ENCODE measurements at regions not wholly inside any gene's neighbourhood (a gene's known extent, or its start where the extent isn't known, plus 50 kb on each side); places are given as distances from the start of the nearest gene placed in this dataset.

DNA sequence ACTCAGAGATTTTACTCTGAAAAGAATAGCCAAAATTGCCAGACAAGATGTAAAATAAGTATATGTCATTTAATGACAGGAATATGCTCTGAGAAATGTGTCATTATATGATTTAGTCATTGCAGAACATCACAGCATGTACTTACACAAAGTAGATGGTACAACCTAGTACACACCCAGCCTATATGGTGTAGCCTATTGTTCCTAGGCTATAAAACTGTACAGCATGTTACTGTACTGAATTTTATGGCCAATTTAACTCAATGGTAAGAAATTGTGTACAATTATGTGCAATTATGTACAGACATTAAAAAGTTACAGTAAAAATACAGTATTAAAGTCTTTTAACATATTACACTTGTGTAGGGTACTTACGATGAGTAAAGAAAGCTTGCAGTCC lies 311.9 kb upstream of the EPHA7 start:
- Histone ChIP-seq H3K9me2 (replicated peaks; ENCODE audit: insufficient read depth, low read length) (no peaks in the 10 kb centered on the region), H3F3A (ENCODE audit: insufficient read depth, low read length) (no peaks in the 10 kb centered on the region), H3K79me2 (ENCODE audit: low read length) (no peaks in the 10 kb centered on the region), H3K4me2 (ENCODE audit: low read depth, low read length) (no peak overlapping the region), H3K27ac (ENCODE audit: low read length) (no peak overlapping the region), H3K9me3 (replicated peaks; ENCODE audit: insufficient read depth, low read length) (no peaks in the 10 kb centered on the region), H3K4me1 (ENCODE audit: low read length) (no peaks in the 10 kb centered on the region), H4K20me1 (ENCODE audit: insufficient read depth, low read length) (no peaks in the 10 kb centered on the region), H2AFZ (ENCODE audit: low read length) (no peak overlapping the region), H3K9ac (ENCODE audit: low read length) (no peak overlapping the region), H3K4me3 (ENCODE audit: low read length) (no peak overlapping the region), H3K36me3 (replicated peaks; ENCODE audit: insufficient read depth, low read length) (no peaks in the 10 kb centered on the region), H3K27me3 (replicated peaks; ENCODE audit: insufficient read depth, low read length) (no peaks in the 10 kb centered on the region)
- TF ChIP-seq EZH2 (optimal IDR thresholded peaks at IDR 0.05; ENCODE audit: low read depth, low read length) (no peak), EZH2phosphoT487 (IDR thresholded peaks at IDR 0.05; ENCODE audit: low read length) (no peak)
- TF ChIP-seq, protein P1, sequence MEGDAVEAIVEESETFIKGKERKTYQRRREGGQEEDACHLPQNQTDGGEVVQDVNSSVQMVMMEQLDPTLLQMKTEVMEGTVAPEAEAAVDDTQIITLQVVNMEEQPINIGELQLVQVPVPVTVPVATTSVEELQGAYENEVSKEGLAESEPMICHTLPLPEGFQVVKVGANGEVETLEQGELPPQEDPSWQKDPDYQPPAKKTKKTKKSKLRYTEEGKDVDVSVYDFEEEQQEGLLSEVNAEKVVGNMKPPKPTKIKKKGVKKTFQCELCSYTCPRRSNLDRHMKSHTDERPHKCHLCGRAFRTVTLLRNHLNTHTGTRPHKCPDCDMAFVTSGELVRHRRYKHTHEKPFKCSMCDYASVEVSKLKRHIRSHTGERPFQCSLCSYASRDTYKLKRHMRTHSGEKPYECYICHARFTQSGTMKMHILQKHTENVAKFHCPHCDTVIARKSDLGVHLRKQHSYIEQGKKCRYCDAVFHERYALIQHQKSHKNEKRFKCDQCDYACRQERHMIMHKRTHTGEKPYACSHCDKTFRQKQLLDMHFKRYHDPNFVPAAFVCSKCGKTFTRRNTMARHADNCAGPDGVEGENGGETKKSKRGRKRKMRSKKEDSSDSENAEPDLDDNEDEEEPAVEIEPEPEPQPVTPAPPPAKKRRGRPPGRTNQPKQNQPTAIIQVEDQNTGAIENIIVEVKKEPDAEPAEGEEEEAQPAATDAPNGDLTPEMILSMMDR (IDR thresholded peaks at IDR 0.05; ENCODE audit: low read length) = no peak
- no peak for DNase-seq

DNA sequence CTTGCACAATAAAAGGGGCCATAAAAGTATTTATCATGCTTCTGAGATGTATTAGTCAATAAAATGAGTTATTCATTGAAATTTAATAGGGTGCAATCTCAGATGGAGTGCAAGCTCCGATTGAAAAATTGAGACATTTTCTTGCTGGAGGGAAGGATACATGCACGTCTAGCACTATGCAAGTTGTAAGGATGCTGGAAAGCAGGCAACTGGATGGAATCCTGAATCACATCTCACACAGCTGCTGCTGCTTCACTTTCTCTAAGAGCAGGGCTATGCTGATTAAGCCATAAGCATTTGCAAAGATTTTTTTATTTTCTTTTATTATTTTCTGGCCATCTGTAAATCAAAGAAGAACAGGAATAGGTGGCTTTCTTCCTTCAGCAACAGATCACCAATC lies 308.8 kb upstream of the EPHA7 start:
- no peak overlapping the region for H3K27ac ChIP-seq (ENCODE audit: low read length)
- no peaks in the 10 kb centered on the region for H3K9me3 ChIP-seq (replicated peaks; ENCODE audit: insufficient read depth, low read length)
- no peak overlapping the region for H2AFZ ChIP-seq (ENCODE audit: low read length)
- H3K4me2 ChIP-seq (ENCODE audit: low read depth, low read length) = no peak overlapping the region
- H3K79me2 ChIP-seq (ENCODE audit: low read length) = no peaks in the 10 kb centered on the region
- H3K4me1 ChIP-seq (ENCODE audit: low read length) = no peaks in the 10 kb centered on the region
- DNase-seq = no peak
- no peak overlapping the region for H3K9ac ChIP-seq (ENCODE audit: low read length)
- no peak overlapping the region for H3K4me3 ChIP-seq (ENCODE audit: low read length)
- H3K9me2 ChIP-seq (replicated peaks; ENCODE audit: insufficient read depth, low read length) = no peaks in the 10 kb centered on the region
- no peaks in the 10 kb centered on the region for H4K20me1 ChIP-seq (ENCODE audit: insufficient read depth, low read length)
- H3F3A ChIP-seq (ENCODE audit: insufficient read depth, low read length) = no peaks in the 10 kb centered on the region
- no peak for TF ChIP-seq EZH2 (optimal IDR thresholded peaks at IDR 0.05; ENCODE audit: low read depth, low read length)
- no peaks in the 10 kb centered on the region for H3K27me3 ChIP-seq (replicated peaks; ENCODE audit: insufficient read depth, low read length)
- no peaks in the 10 kb centered on the region for H3K36me3 ChIP-seq (replicated peaks; ENCODE audit: insufficient read depth, low read length)

DNA sequence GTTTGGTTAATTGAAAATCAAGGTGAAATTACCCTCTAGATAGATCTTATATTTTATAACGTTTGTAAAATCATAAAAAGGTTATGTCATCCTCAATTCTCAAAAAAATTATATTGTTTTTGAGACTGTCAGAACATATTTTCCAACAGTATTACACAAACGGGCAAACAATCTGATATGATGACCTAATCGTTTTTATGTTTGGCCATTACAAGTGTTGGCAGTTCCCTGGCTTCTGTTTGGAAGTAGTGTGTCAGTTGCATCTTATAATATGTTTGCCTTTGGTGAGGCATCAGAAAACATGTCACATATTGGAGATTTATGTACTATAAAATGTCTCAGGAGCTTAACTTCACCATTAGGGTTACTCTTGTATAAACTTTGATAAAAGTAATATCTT lies 308.1 kb upstream of the EPHA7 start:
- H3K4me2 ChIP-seq (ENCODE audit: low read depth, low read length) = no peak overlapping the region
- no peaks in the 10 kb centered on the region for H3K9me2 ChIP-seq (replicated peaks; ENCODE audit: insufficient read depth, low read length)
- H3K79me2 ChIP-seq (ENCODE audit: low read length) = no peaks in the 10 kb centered on the region
- H3K36me3 ChIP-seq (replicated peaks; ENCODE audit: insufficient read depth, low read length) = no peaks in the 10 kb centered on the region
- no peaks in the 10 kb centered on the region for H3K4me1 ChIP-seq (ENCODE audit: low read length)
- no peaks in the 10 kb centered on the region for H4K20me1 ChIP-seq (ENCODE audit: insufficient read depth, low read length)
- no peaks in the 10 kb centered on the region for H3K9me3 ChIP-seq (replicated peaks; ENCODE audit: insufficient read depth, low read length)
- H3K27ac ChIP-seq (ENCODE audit: low read length) = no peak overlapping the region
- no peak overlapping the region for H3K9ac ChIP-seq (ENCODE audit: low read length)
- no peaks in the 10 kb centered on the region for H3F3A ChIP-seq (ENCODE audit: insufficient read depth, low read length)
- H3K4me3 ChIP-seq (ENCODE audit: low read length) = no peak overlapping the region
- H2AFZ ChIP-seq (ENCODE audit: low read length) = no peak overlapping the region
- DNase-seq = no peak
- TF ChIP-seq EZH2 (optimal IDR thresholded peaks at IDR 0.05; ENCODE audit: low read depth, low read length) (no peak), EZH2phosphoT487 (IDR thresholded peaks at IDR 0.05; ENCODE audit: low read length) (no peak)
- TF ChIP-seq, protein P1 (IDR thresholded peaks at IDR 0.05; ENCODE audit: low read length) = no peak
- no peaks in the 10 kb centered on the region for H3K27me3 ChIP-seq (replicated peaks; ENCODE audit: insufficient read depth, low read length)

DNA sequence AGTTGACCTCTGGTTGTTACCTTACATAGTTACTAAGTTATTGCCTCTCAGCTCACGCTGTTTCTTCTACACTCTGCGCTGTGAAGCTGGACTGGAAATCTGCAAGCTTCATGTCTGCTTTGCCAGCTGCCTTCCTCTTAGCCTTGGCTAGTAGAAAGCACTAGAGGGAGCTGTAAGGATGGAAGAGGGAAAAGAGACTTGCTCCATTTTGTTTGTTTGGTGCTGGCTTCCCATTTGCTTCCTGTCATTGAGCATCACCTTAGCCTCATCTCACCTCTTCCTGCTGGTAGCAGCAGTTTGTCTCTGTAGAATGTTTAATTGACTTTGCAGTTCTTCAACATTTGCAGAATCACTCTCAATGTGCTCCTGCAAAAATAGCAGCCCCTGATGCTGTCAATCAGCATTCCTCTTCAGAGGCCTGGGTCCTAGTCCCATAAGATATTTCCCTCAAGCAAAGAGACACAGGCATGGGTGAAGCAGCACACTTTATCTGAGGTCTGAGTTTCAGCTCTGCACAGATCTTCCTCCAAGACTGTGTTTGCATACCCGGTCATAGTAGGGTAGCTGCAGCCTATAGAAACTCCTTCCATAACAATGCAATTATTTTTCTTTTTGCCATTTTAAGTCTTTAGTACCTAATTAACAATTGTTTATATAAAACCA lies 302.2 kb upstream of the EPHA7 start:
- Histone ChIP-seq H3F3A (ENCODE audit: insufficient read depth, low read length) (no peaks in the 10 kb centered on the region), H3K9ac (ENCODE audit: low read length) (no peak overlapping the region), H4K20me1 (ENCODE audit: insufficient read depth, low read length) (no peaks in the 10 kb centered on the region), H3K4me3 (ENCODE audit: low read length) (no peak overlapping the region), H3K4me1 (ENCODE audit: low read length) (no peaks in the 10 kb centered on the region), H3K27me3 (replicated peaks; ENCODE audit: insufficient read depth, low read length) (no peaks in the 10 kb centered on the region), H3K79me2 (ENCODE audit: low read length) (no peaks in the 10 kb centered on the region), H2AFZ (ENCODE audit: low read length) (no peak overlapping the region), H3K27ac (ENCODE audit: low read length) (no peak overlapping the region), H3K9me3 (replicated peaks; ENCODE audit: insufficient read depth, low read length) (no peaks in the 10 kb centered on the region), H3K36me3 (replicated peaks; ENCODE audit: insufficient read depth, low read length) (no peaks in the 10 kb centered on the region), H3K4me2 (ENCODE audit: low read depth, low read length) (no peak overlapping the region), H3K9me2 (replicated peaks; ENCODE audit: insufficient read depth, low read length) (no peaks in the 10 kb centered on the region)
- TF ChIP-seq, protein P1 (IDR thresholded peaks at IDR 0.05; ENCODE audit: low read length) = peak; percentile 16; the same call in 1 of the 2 replicates
- no peak for TF ChIP-seq EZH2 (optimal IDR thresholded peaks at IDR 0.05; ENCODE audit: low read depth, low read length)
- DNase-seq = peak; percentile 7

Data from MM.1S (cell line).